Heart left ventricle (tissue), 13 donors: ENCODE measurements at regions not wholly inside any gene's neighbourhood (a gene's known extent, or its start where the extent isn't known, plus 50 kb on each side); places are given as distances from the start of the nearest gene placed in this dataset.

ENCODE experiments used
- CTCF ChIP-seq, 12 donors: fragments of 200-600 bp; sonication (generic) in 4 of 12; IDR thresholded peaks; one replicate each; pipeline versions ENCODE4 v1.5.0 to v1.8.0; 2018 to 2022; ENCODE audit warnings: antibody characterized with exemption in 12 of 12, mild to moderate bottlenecking in 5 of 12
- POLR2A ChIP-seq, 2 donors: fragments of 450-650 bp; IDR thresholded peaks; one replicate each; pipeline ENCODE4 v1.6.1; 2017; ENCODE audit warnings: antibody characterized with exemption in 2 of 2, mild to moderate bottlenecking in 2 of 2, moderate library complexity in 2 of 2
- donor health status: ischemic (EF 13 %, LVEDD 7.1; RV severe dilation, severe dysfunction).
- donor health status: DM: no; HTN: yes; CAD: no.
- donor health status: DM: no; HTN: no; CAD: no.
- donor health status: ischemic (EF 25% LVEDD 6.9; RV normal size, moderate dysfunction).
- donor health status: ischemic (EF 25% LVEDD 5.7; RV mildly dilated, moderate dysfunction).
- donor health status: ischemic (EF 35%, LVEDD 5.7; RV mildly dilated, moderate dysfunction).
- donor health status: nonischemic (EF 11% LVEDD 7.7; RV severe dilation, severe dysfunction).
- donor health status: DM: yes; HTN: yes; CAD: no.
- donor health status: PGD.
- donor health status: ischemic (EF 29% LVEDD 5.4; RV normal size, mild dysfunction).
- donor health status: nonischemic (EF 23%, LVEDD 6.1; RV moderate dilation, normal function).

DNA sequence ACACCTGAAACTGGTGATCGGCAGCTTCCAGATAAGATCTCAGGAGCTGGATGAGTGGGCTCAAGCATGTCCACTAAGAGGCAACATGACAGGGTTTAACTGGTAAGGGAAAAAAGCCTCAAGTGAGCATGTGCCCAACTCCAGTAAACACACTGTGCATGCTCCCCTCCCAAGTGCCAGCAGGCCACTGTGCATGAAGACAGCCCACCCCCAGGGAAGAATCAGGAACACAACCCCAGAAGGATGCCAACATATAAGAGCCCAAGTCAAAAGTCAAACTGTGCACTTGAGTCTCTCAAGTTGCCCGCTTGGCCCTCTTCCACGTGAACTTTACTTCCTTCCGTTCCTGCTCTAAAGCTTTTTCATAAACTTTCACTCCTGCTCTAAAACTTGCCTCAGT lies 311.3 kb upstream of the PRKD1 start:
- TF ChIP-seq CTCF (IDR thresholded peaks at IDR 0.05) (no peak), POLR2A (IDR thresholded peaks at IDR 0.05) (no peak)
